ENCODE measurements at regions not wholly inside any gene's neighbourhood (a gene's known extent, or its start where the extent isn't known, plus 50 kb on each side); places are given as distances from the start of the nearest gene placed in this dataset.

DNA sequence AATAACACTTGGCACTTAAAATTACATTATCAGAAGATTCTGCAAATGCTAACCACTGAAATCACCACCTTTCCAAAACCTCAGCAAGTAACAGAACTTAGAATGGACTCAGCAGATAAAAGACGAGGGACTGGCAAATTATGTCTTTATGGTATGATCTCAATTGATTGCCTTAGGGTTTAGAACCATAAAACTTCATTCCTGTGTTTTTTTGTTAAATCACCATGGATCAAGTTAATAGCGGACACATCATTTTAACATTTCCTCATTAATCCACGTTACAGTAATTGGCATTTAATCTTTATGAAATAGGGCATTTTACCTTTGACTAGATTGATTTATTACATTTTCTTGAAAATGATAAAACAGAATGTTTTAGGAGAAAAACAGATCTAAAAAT lies 2070.3 kb downstream of the PCDH9 start:
- Histone ChIP-seq H3K27ac (ENCODE audit: insufficient read length, low read depth, low read length) (no peak overlapping the region), H3K4me2 (ENCODE audit: insufficient read depth, insufficient read length, low read length) (no peak overlapping the region), H2BK12ac (ENCODE audit: insufficient read length, low read depth, low read length) (no peak overlapping the region), H3K9me3 (ENCODE audit: control insufficient read depth, low read depth, low read length) (no peaks in the 10 kb centered on the region), H3T11ph (ENCODE audit: low read length) (no peak overlapping the region), H2BK20ac (ENCODE audit: low read depth, low read length, poor library complexity, severe bottlenecking) (no peak overlapping the region), H3K4me1 (ENCODE audit: insufficient read depth, low read length) (no peaks in the 10 kb centered on the region), H2AK5ac (ENCODE audit: insufficient read length, low read length) (no peak overlapping the region), H3K4ac (ENCODE audit: low read depth, low read length) (no peak overlapping the region), H3K56ac (ENCODE audit: insufficient read length, low read depth, low read length) (no peak overlapping the region), H2BK120ac (ENCODE audit: low read depth, low read length, poor library complexity, severe bottlenecking) (no peak overlapping the region), H4K91ac (ENCODE audit: insufficient read length, low read depth, low read length) (no peak overlapping the region), H4K20me1 (ENCODE audit: control insufficient read depth, insufficient read depth, insufficient read length) (no peaks in the 10 kb centered on the region), H2AFZ (ENCODE audit: low read length) (no peak overlapping the region), H3K79me2 (ENCODE audit: insufficient read depth, low read length) (no peaks in the 10 kb centered on the region), H3K23me2 (ENCODE audit: insufficient read length, low read depth, low read length, poor library complexity, severe bottlenecking) (no peaks in the 10 kb centered on the region), H3K14ac (ENCODE audit: insufficient read depth, low read length) (no peak overlapping the region), H4K8ac (replicated peaks; ENCODE audit: insufficient read length, low read depth, low read length) (no peak overlapping the region), H3K27me3 (ENCODE audit: insufficient read depth, low read length) (no peaks in the 10 kb centered on the region), H2BK15ac (ENCODE audit: low read depth, low read length) (no peak overlapping the region), H4K5ac (ENCODE audit: insufficient read length, low read depth, low read length) (no peak overlapping the region), H3K18ac (ENCODE audit: insufficient read length, low read depth, low read length) (no peak overlapping the region), H2BK5ac (ENCODE audit: insufficient read length, low read length) (no peak overlapping the region), H3K79me1 (ENCODE audit: insufficient read depth, low read depth, low read length, poor library complexity, severe bottlenecking) (no peaks in the 10 kb centered on the region), H3K9ac (ENCODE audit: extremely low read depth, insufficient read length, low read length) (no peak overlapping the region), H3K23ac (ENCODE audit: insufficient read length, low read depth, low read length) (no peak overlapping the region)
- no CpG with 5 or more reads among the region's 3 CpGs for WGBS (ENCODE audit: extremely low coverage, insufficient read length, low lambda C conversion rate)
- Mint-ChIP-seq H3K4me3 (no peak overlapping the region), H3K9me3 (no peaks in the 10 kb centered on the region), H3K27ac (no peak overlapping the region), H3K27me3 (ENCODE audit: low read depth) (no peaks in the 10 kb centered on the region), H3K36me3 (ENCODE audit: insufficient read depth in 1 of 3, low read depth in 3 of 3) (no peaks in the 10 kb centered on the region), H3K4me1 (no peaks in the 10 kb centered on the region)
- TF ChIP-seq, protein P1, sequence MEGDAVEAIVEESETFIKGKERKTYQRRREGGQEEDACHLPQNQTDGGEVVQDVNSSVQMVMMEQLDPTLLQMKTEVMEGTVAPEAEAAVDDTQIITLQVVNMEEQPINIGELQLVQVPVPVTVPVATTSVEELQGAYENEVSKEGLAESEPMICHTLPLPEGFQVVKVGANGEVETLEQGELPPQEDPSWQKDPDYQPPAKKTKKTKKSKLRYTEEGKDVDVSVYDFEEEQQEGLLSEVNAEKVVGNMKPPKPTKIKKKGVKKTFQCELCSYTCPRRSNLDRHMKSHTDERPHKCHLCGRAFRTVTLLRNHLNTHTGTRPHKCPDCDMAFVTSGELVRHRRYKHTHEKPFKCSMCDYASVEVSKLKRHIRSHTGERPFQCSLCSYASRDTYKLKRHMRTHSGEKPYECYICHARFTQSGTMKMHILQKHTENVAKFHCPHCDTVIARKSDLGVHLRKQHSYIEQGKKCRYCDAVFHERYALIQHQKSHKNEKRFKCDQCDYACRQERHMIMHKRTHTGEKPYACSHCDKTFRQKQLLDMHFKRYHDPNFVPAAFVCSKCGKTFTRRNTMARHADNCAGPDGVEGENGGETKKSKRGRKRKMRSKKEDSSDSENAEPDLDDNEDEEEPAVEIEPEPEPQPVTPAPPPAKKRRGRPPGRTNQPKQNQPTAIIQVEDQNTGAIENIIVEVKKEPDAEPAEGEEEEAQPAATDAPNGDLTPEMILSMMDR (conservative IDR thresholded peaks at IDR 0.05): no peak
- DNase-seq: no peak
